Activated naive CD4-positive, alpha-beta T cell treated with anti-CD3 and anti-CD28 coated beads, Interleukin-2, amount 50 U/mL, for 24 hours (primary cell): ENCODE measurements at regions not wholly inside any gene's neighbourhood (a gene's known extent, or its start where the extent isn't known, plus 50 kb on each side); places are given as distances from the start of the nearest gene placed in this dataset.

ENCODE experiments used
- H3K27ac Mint-ChIP-seq: one replicate; pipeline ENCODE4 v1.8.0; 2021; ENCODE audit warnings: mild to moderate bottlenecking, mixed read lengths
- H3K27me3 Mint-ChIP-seq: one replicate; pipeline ENCODE4 v1.8.0; 2021; ENCODE audit warnings: mixed read lengths
- H3K36me3 Mint-ChIP-seq: one replicate; pipeline ENCODE4 v1.8.0; 2021; ENCODE audit warnings: mixed read lengths
- H3K4me1 Mint-ChIP-seq: one replicate; pipeline ENCODE4 v1.8.0; 2021; ENCODE audit warnings: mixed read lengths
- H3K4me3 Mint-ChIP-seq: one replicate; pipeline ENCODE4 v1.8.0; 2021; ENCODE audit warnings: mild to moderate bottlenecking, mixed read lengths
- H3K9me3 Mint-ChIP-seq: one replicate; pipeline ENCODE4 v1.8.0; 2021; ENCODE audit warnings: mixed read lengths

GRCh38 chr10:33798754-33799153 lies 464.3 kb upstream of the NRP1 start:
- Mint-ChIP-seq H3K4me1 (no peaks in the 10 kb centered on the region), H3K27ac (no peak overlapping the region), H3K9me3 (no peaks in the 10 kb centered on the region), H3K27me3 (no peaks in the 10 kb centered on the region), H3K36me3 (no peaks in the 10 kb centered on the region), H3K4me3 (no peak overlapping the region)

- no peak overlapping the region for H3K4me3 Mint-ChIP-seq
- no peaks in the 10 kb centered on the region for H3K27me3 Mint-ChIP-seq
- no peaks in the 10 kb centered on the region for H3K9me3 Mint-ChIP-seq
- H3K4me1 Mint-ChIP-seq = no peaks in the 10 kb centered on the region
- no peaks in the 10 kb centered on the region for H3K36me3 Mint-ChIP-seq
- H3K27ac Mint-ChIP-seq = no peak overlapping the region
Measured at GRCh38 chr10:33796680-33797079, 462.2 kb upstream of the NRP1 start.

GRCh38 chr10:33795529-33795928 lies 461.1 kb upstream of the NRP1 start:
- H3K36me3 Mint-ChIP-seq = no peaks in the 10 kb centered on the region
- no peaks in the 10 kb centered on the region for H3K9me3 Mint-ChIP-seq
- no peak overlapping the region for H3K4me3 Mint-ChIP-seq
- no peak overlapping the region for H3K27ac Mint-ChIP-seq
- H3K27me3 Mint-ChIP-seq = no peaks in the 10 kb centered on the region
- H3K4me1 Mint-ChIP-seq = no peaks in the 10 kb centered on the region

GRCh38 chr10:33794460-33794859 lies 460.0 kb upstream of the NRP1 start:
- Mint-ChIP-seq H3K36me3 (no peaks in the 10 kb centered on the region), H3K9me3 (no peaks in the 10 kb centered on the region), H3K27ac (no peak overlapping the region), H3K4me3 (no peak overlapping the region), H3K27me3 (no peaks in the 10 kb centered on the region), H3K4me1 (no peaks in the 10 kb centered on the region)

GRCh38 chr10:33793793-33794192 lies 459.3 kb upstream of the NRP1 start:
- Mint-ChIP-seq H3K9me3 (no peaks in the 10 kb centered on the region), H3K4me1 (no peaks in the 10 kb centered on the region), H3K27me3 (no peaks in the 10 kb centered on the region), H3K4me3 (no peak overlapping the region), H3K27ac (no peak overlapping the region), H3K36me3 (no peaks in the 10 kb centered on the region)

- H3K36me3 Mint-ChIP-seq = no peaks in the 10 kb centered on the region
Measured at GRCh38 chr10:33791272-33791660, 456.8 kb upstream of the NRP1 start.

GRCh38 chr10:33790521-33791271 lies 456.2 kb upstream of the NRP1 start:
- Mint-ChIP-seq H3K4me1 (no peaks in the 10 kb centered on the region), H3K27me3 (no peaks in the 10 kb centered on the region), H3K4me3 (no peak overlapping the region), H3K9me3 (no peaks in the 10 kb centered on the region), H3K27ac (no peak overlapping the region), H3K36me3 (no peaks in the 10 kb centered on the region)

More at GRCh38 chr10:33791272-33791660, 456.8 kb upstream of the NRP1 start:
- no peak overlapping the region for H3K4me3 Mint-ChIP-seq
- H3K27me3 Mint-ChIP-seq = no peaks in the 10 kb centered on the region
- H3K9me3 Mint-ChIP-seq = no peaks in the 10 kb centered on the region
- H3K4me1 Mint-ChIP-seq = no peaks in the 10 kb centered on the region
- no peak overlapping the region for H3K27ac Mint-ChIP-seq

GRCh38 chr10:33783557-33783956 lies 449.1 kb upstream of the NRP1 start:
- Mint-ChIP-seq H3K36me3 (no peaks in the 10 kb centered on the region), H3K4me1 (no peaks in the 10 kb centered on the region), H3K9me3 (no peaks in the 10 kb centered on the region), H3K27ac (no peak overlapping the region), H3K4me3 (no peak overlapping the region), H3K27me3 (peaks cover 1% of the 10 kb centered on the region)

- no peaks in the 10 kb centered on the region for H3K9me3 Mint-ChIP-seq
- no peak overlapping the region for H3K4me3 Mint-ChIP-seq
- no peaks in the 10 kb centered on the region for H3K36me3 Mint-ChIP-seq
- H3K27me3 Mint-ChIP-seq = peaks cover 1% of the 10 kb centered on the region
- H3K27ac Mint-ChIP-seq = no peak overlapping the region
- no peaks in the 10 kb centered on the region for H3K4me1 Mint-ChIP-seq
Measured at GRCh38 chr10:33783078-33783477, 448.6 kb upstream of the NRP1 start.

- Mint-ChIP-seq H3K27ac (no peak overlapping the region), H3K4me3 (no peak overlapping the region), H3K4me1 (no peaks in the 10 kb centered on the region), H3K27me3 (peaks cover 1% of the 10 kb centered on the region), H3K36me3 (no peaks in the 10 kb centered on the region), H3K9me3 (no peaks in the 10 kb centered on the region)
Measured at GRCh38 chr10:33781606-33782395, 447.3 kb upstream of the NRP1 start.

- H3K36me3 Mint-ChIP-seq = no peaks in the 10 kb centered on the region
- no peaks in the 10 kb centered on the region for H3K9me3 Mint-ChIP-seq
- no peak overlapping the region for H3K4me3 Mint-ChIP-seq
- H3K4me1 Mint-ChIP-seq = no peaks in the 10 kb centered on the region
- H3K27ac Mint-ChIP-seq = no peak overlapping the region
- peaks cover 3% of the 10 kb centered on the region for H3K27me3 Mint-ChIP-seq
Measured at GRCh38 chr10:33780961-33781360, 446.5 kb upstream of the NRP1 start.

- H3K4me1 Mint-ChIP-seq = peaks cover 7% of the 10 kb centered on the region
- no peak overlapping the region for H3K27ac Mint-ChIP-seq
- H3K36me3 Mint-ChIP-seq = no peaks in the 10 kb centered on the region
- no peak overlapping the region for H3K4me3 Mint-ChIP-seq
- H3K9me3 Mint-ChIP-seq = no peaks in the 10 kb centered on the region
- peaks cover 3% of the 10 kb centered on the region for H3K27me3 Mint-ChIP-seq
Measured at GRCh38 chr10:33777223-33777622, 442.8 kb upstream of the NRP1 start.

- Mint-ChIP-seq H3K27me3 (peaks cover 3% of the 10 kb centered on the region), H3K36me3 (no peaks in the 10 kb centered on the region), H3K27ac (no peak overlapping the region), H3K4me3 (no peak overlapping the region), H3K4me1 (peaks cover 9% of the 10 kb centered on the region), H3K9me3 (no peaks in the 10 kb centered on the region)
Measured at GRCh38 chr10:33776419-33777070, 442.1 kb upstream of the NRP1 start.

GRCh38 chr10:33774857-33775256 lies 440.4 kb upstream of the NRP1 start:
- Mint-ChIP-seq H3K27ac (peak overlapping the region; percentile 19), H3K4me1 (peaks cover 9% of the 10 kb centered on the region), H3K4me3 (no peak overlapping the region), H3K9me3 (no peaks in the 10 kb centered on the region), H3K36me3 (no peaks in the 10 kb centered on the region), H3K27me3 (peaks cover 2% of the 10 kb centered on the region)

GRCh38 chr10:33773886-33774480 lies 439.5 kb upstream of the NRP1 start:
- Mint-ChIP-seq H3K4me3 (no peak overlapping the region), H3K27ac (no peak overlapping the region), H3K27me3 (peaks cover 2% of the 10 kb centered on the region), H3K36me3 (no peaks in the 10 kb centered on the region), H3K4me1 (peaks cover 9% of the 10 kb centered on the region), H3K9me3 (no peaks in the 10 kb centered on the region)

GRCh38 chr10:33773253-33773573 lies 438.7 kb upstream of the NRP1 start:
- no peaks in the 10 kb centered on the region for H3K9me3 Mint-ChIP-seq
- no peak overlapping the region for H3K27ac Mint-ChIP-seq
- no peaks in the 10 kb centered on the region for H3K36me3 Mint-ChIP-seq
- H3K4me3 Mint-ChIP-seq = no peak overlapping the region
- H3K4me1 Mint-ChIP-seq = peaks cover 9% of the 10 kb centered on the region
- H3K27me3 Mint-ChIP-seq = peaks cover 2% of the 10 kb centered on the region
